ENCODE measurements at regions not wholly inside any gene's neighbourhood (a gene's known extent, or its start where the extent isn't known, plus 50 kb on each side); places are given as distances from the start of the nearest gene placed in this dataset.

GRCh38 chr4:189021831-189022230 is 882.6 kb downstream of the TRIML1 start:
- H3K4me3 ChIP-seq (ENCODE audit: low read depth, low read length) = no peak overlapping the region
- DNase-seq (ENCODE audit: low read depth) = no peak
- no peak for TF ChIP-seq CTCF (IDR thresholded peaks at IDR 0.05; ENCODE audit: low read depth, low read length, missing control alignments)

DNA sequence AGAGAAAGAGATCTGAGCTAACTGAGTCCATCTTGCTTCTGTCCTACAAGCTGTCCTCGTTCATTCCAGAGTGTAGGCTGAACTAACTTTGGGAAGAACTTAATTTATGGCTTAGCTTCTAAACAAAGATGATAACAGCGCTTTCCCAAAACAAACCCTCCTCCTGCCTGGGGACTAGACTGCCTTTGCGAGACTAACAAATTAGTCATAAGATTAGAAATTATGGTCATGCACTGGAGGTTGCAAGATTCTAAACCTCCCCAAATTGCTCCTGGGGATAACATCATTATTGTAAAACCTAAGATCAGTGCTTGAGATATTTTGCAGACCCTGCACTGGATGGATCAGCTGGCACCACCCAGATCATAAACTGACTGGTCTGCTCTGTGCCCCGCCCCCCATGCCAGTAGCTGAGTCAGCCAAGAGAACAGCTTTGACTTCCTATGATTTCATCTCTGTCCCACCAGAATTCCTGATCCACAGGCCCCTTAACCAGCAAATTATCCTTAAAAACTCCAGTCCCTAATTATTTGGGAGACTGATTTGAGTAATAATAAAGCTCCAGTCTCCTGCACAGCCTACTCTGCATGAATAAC is 883.3 kb downstream of the TRIML1 start:
- TF ChIP-seq CTCF (IDR thresholded peaks at IDR 0.05; ENCODE audit: low read depth, low read length, missing control alignments) = no peak
- no peak for DNase-seq (ENCODE audit: low read depth)
- H3K4me3 ChIP-seq (ENCODE audit: low read depth, low read length) = no peak overlapping the region

- no peak for DNase-seq (ENCODE audit: low read depth)
- H3K4me3 ChIP-seq (ENCODE audit: low read depth, low read length) = no peak overlapping the region
- no peak for TF ChIP-seq CTCF (IDR thresholded peaks at IDR 0.05; ENCODE audit: low read depth, low read length, missing control alignments)
Measured at GRCh38 chr4:189029976-189030504, 890.8 kb downstream of the TRIML1 start.

- TF ChIP-seq CTCF (IDR thresholded peaks at IDR 0.05; ENCODE audit: low read depth, low read length, missing control alignments) = no peak
- no peak for DNase-seq (ENCODE audit: low read depth)
- no peak overlapping the region for H3K4me3 ChIP-seq (ENCODE audit: low read depth, low read length)
Measured at GRCh38 chr4:189032606-189033338, 893.5 kb downstream of the TRIML1 start.

- H3K4me3 ChIP-seq (ENCODE audit: low read depth, low read length) = no peak overlapping the region
- no peak for TF ChIP-seq CTCF (IDR thresholded peaks at IDR 0.05; ENCODE audit: low read depth, low read length, missing control alignments)
- no peak for DNase-seq (ENCODE audit: low read depth)
Measured at GRCh38 chr4:189033801-189034347, 894.6 kb downstream of the TRIML1 start.

- no peak overlapping the region for H3K4me3 ChIP-seq (ENCODE audit: low read depth, low read length)
- no peak for DNase-seq (ENCODE audit: low read depth)
- no peak for TF ChIP-seq CTCF (IDR thresholded peaks at IDR 0.05; ENCODE audit: low read depth, low read length, missing control alignments)
Measured at GRCh38 chr4:189035091-189035490, 895.9 kb downstream of the TRIML1 start.

All from GM12864 (cell line).